ENCODE measurements at regions not wholly inside any gene's neighbourhood (a gene's known extent, or its start where the extent isn't known, plus 50 kb on each side); places are given as distances from the start of the nearest gene placed in this dataset.
A peak's percentile ranks its signal among the peaks of the same experiment; 100 is the strongest.

GRCh38 chr4:83722730-83723269 lies 186.9 kb downstream of the GPAT3 start:
- Histone ChIP-seq H3K27ac (no peak overlapping the region), H3K4me3 (no peak overlapping the region), H3K4me2 (peak overlapping the region in 3 of 11 experiments; percentile 42 to 84 (median 72); a peak in 6 of 22 replicates), H3K36me3 (no peaks in the 10 kb centered on the region), H3K9me3 (replicated peaks in 1 of 11) (0 out of 22 replicates have a peak, but pooled peaks cover 0 to 3% (median 0%) of the 10 kb centered on the region in 11 experiments), H3K4me1 (peaks cover 3 to 67% (median 7%) of the 10 kb centered on the region in 10 experiments; a peak in 11 of 20 replicates), H4K20me1 (no peaks in the 10 kb centered on the region), H3K27me3 (no peaks in the 10 kb centered on the region), H3K9ac (peak overlapping the region in 1 of 11 experiments; percentile 13; a peak in 1 of 22 replicates)
- no peak for TF ChIP-seq Cebpa-rat (IDR thresholded peaks at IDR 0.05)

GRCh38 chr4:83716874-83717273 lies 181.0 kb downstream of the GPAT3 start:
- TF ChIP-seq Cebpa-rat (IDR thresholded peaks at IDR 0.05) = no peak; a peak in 1 of 22 replicates
- no peaks in the 10 kb centered on the region for H3K36me3 ChIP-seq
- peaks cover 0 to 7% (median 0%) of the 10 kb centered on the region in 11 experiments; a peak in 1 of 22 replicates for H3K9me3 ChIP-seq (replicated peaks in 1 of 11)
- peak overlapping the region in 3 of 11 experiments; percentile 22 to 39 (median 28); a peak in 4 of 22 replicates for H3K4me2 ChIP-seq
- H3K27me3 ChIP-seq = no peaks in the 10 kb centered on the region
- H3K4me1 ChIP-seq = peaks cover 0 to 23% (median 0%) of the 10 kb centered on the region in 10 experiments; a peak in 3 of 20 replicates
- H3K9ac ChIP-seq = no peak overlapping the region
- 0 out of 22 replicates have a peak overlapping the region, but pooled peaks of 2 of the 11 experiments have one; percentile 22 to 38 for H3K27ac ChIP-seq
- H3K4me3 ChIP-seq = no peak overlapping the region
- H4K20me1 ChIP-seq = no peaks in the 10 kb centered on the region

GRCh38 chr4:83712890-83713289 lies 177.0 kb downstream of the GPAT3 start:
- no peak overlapping the region for H3K27ac ChIP-seq
- TF ChIP-seq Cebpa-rat (IDR thresholded peaks at IDR 0.05) = no peak
- H3K27me3 ChIP-seq = no peaks in the 10 kb centered on the region
- H3K9ac ChIP-seq = no peak overlapping the region
- H3K4me3 ChIP-seq = no peak overlapping the region
- H3K36me3 ChIP-seq = no peaks in the 10 kb centered on the region
- no peak overlapping the region for H3K4me2 ChIP-seq
- H4K20me1 ChIP-seq = no peaks in the 10 kb centered on the region
- peaks cover 0 to 7% (median 0%) of the 10 kb centered on the region in 11 experiments; a peak in 2 of 22 replicates for H3K9me3 ChIP-seq (replicated peaks in 1 of 11)
- peaks cover 0 to 14% (median 0%) of the 10 kb centered on the region in 10 experiments; a peak in 3 of 20 replicates for H3K4me1 ChIP-seq

- no peaks in the 10 kb centered on the region for H3K27me3 ChIP-seq
- no peak overlapping the region for H3K4me2 ChIP-seq
- H3K4me3 ChIP-seq = no peak overlapping the region
- peaks cover 0 to 4% (median 0%) of the 10 kb centered on the region in 10 experiments; a peak in 1 of 20 replicates for H3K4me1 ChIP-seq
- no peaks in the 10 kb centered on the region for H4K20me1 ChIP-seq
- peaks cover 0 to 3% (median 0%) of the 10 kb centered on the region in 11 experiments; a peak in 1 of 22 replicates for H3K9me3 ChIP-seq (replicated peaks in 1 of 11)
- no peaks in the 10 kb centered on the region for H3K36me3 ChIP-seq
- H3K9ac ChIP-seq = no peak overlapping the region
- no peak for TF ChIP-seq Cebpa-rat (IDR thresholded peaks at IDR 0.05)
- H3K27ac ChIP-seq = no peak overlapping the region
Measured at GRCh38 chr4:83709627-83710026, 173.7 kb downstream of the GPAT3 start.

- no peak for TF ChIP-seq Cebpa-rat (IDR thresholded peaks at IDR 0.05)
- peaks cover 0 to 4% (median 0%) of the 10 kb centered on the region in 10 experiments; a peak in 1 of 20 replicates for H3K4me1 ChIP-seq
- no peak overlapping the region for H3K27ac ChIP-seq
- no peak overlapping the region for H3K9ac ChIP-seq
- no peaks in the 10 kb centered on the region for H4K20me1 ChIP-seq
- H3K4me3 ChIP-seq = no peak overlapping the region
- peaks cover 0 to 3% (median 0%) of the 10 kb centered on the region in 11 experiments; a peak in 1 of 22 replicates for H3K9me3 ChIP-seq (replicated peaks in 1 of 11)
- no peak overlapping the region for H3K4me2 ChIP-seq
- no peaks in the 10 kb centered on the region for H3K36me3 ChIP-seq
- H3K27me3 ChIP-seq = no peaks in the 10 kb centered on the region
Measured at GRCh38 chr4:83708500-83709175, 172.7 kb downstream of the GPAT3 start.

GRCh38 chr4:83704786-83705185 lies 168.9 kb downstream of the GPAT3 start:
- Histone ChIP-seq H3K27ac (no peak overlapping the region), H3K36me3 (no peaks in the 10 kb centered on the region), H4K20me1 (no peaks in the 10 kb centered on the region), H3K9me3 (replicated peaks in 1 of 11) (peaks cover 13 to 29% (median 17%) of the 10 kb centered on the region in 11 experiments; a peak in 20 of 22 replicates), H3K4me2 (no peak overlapping the region), H3K27me3 (no peaks in the 10 kb centered on the region), H3K4me1 (no peaks in the 10 kb centered on the region), H3K4me3 (no peak overlapping the region), H3K9ac (no peak overlapping the region)
- no peak for TF ChIP-seq Cebpa-rat (IDR thresholded peaks at IDR 0.05)

- no peak for TF ChIP-seq Cebpa-rat (IDR thresholded peaks at IDR 0.05)
- no peak overlapping the region for H3K4me3 ChIP-seq
- H3K4me1 ChIP-seq = no peaks in the 10 kb centered on the region
- no peak overlapping the region for H3K4me2 ChIP-seq
- H3K9me3 ChIP-seq (replicated peaks in 1 of 11) = peaks cover 13 to 29% (median 17%) of the 10 kb centered on the region in 11 experiments; a peak in 20 of 22 replicates
- H3K36me3 ChIP-seq = no peaks in the 10 kb centered on the region
- no peak overlapping the region for H3K9ac ChIP-seq
- no peak overlapping the region for H3K27ac ChIP-seq
- H4K20me1 ChIP-seq = no peaks in the 10 kb centered on the region
- no peaks in the 10 kb centered on the region for H3K27me3 ChIP-seq
Measured at GRCh38 chr4:83703752-83704151, 167.8 kb downstream of the GPAT3 start.

GRCh38 chr4:83701041-83701440 lies 165.1 kb downstream of the GPAT3 start:
- no peak for TF ChIP-seq Cebpa-rat (IDR thresholded peaks at IDR 0.05)
- Histone ChIP-seq H3K9me3 (replicated peaks in 1 of 11) (peaks cover 13 to 29% (median 17%) of the 10 kb centered on the region in 11 experiments; a peak in 20 of 22 replicates), H3K36me3 (no peaks in the 10 kb centered on the region), H4K20me1 (no peaks in the 10 kb centered on the region), H3K9ac (no peak overlapping the region), H3K27ac (no peak overlapping the region), H3K4me2 (no peak overlapping the region), H3K4me1 (no peaks in the 10 kb centered on the region), H3K4me3 (no peak overlapping the region), H3K27me3 (no peaks in the 10 kb centered on the region)

GRCh38 chr4:83699358-83699757 lies 163.4 kb downstream of the GPAT3 start:
- TF ChIP-seq Cebpa-rat (IDR thresholded peaks at IDR 0.05) = no peak
- Histone ChIP-seq H4K20me1 (no peaks in the 10 kb centered on the region), H3K36me3 (no peaks in the 10 kb centered on the region), H3K9me3 (replicated peaks in 1 of 11) (peaks cover 13 to 29% (median 17%) of the 10 kb centered on the region in 11 experiments; a peak in 20 of 22 replicates), H3K27ac (no peak overlapping the region), H3K9ac (no peak overlapping the region), H3K27me3 (no peaks in the 10 kb centered on the region), H3K4me3 (no peak overlapping the region), H3K4me2 (no peak overlapping the region), H3K4me1 (peaks cover 0 to 7% (median 0%) of the 10 kb centered on the region in 10 experiments; a peak in 1 of 20 replicates)

Measured in BLaER1 treated with 17β-estradiol and CSF1 and Interleukin-3, amounts not matched to agents 10 nM and 100 nM (cell line).